AML-193 (cell line): ENCODE measurements at regions not wholly inside any gene's neighbourhood (a gene's known extent, or its start where the extent isn't known, plus 50 kb on each side); places are given as distances from the start of the nearest gene placed in this dataset.
"Not testable (repeated sequence)": the region's sequence is repeated elsewhere in the genome, so short reads cannot be mapped to it uniquely, and the experiment has no call there.

Experiments
- DNase-seq, 2 experiments: peaks; one replicate each; lab custom pipeline; 2025; lab: John Stamatoyannopoulos, UW

DNA sequence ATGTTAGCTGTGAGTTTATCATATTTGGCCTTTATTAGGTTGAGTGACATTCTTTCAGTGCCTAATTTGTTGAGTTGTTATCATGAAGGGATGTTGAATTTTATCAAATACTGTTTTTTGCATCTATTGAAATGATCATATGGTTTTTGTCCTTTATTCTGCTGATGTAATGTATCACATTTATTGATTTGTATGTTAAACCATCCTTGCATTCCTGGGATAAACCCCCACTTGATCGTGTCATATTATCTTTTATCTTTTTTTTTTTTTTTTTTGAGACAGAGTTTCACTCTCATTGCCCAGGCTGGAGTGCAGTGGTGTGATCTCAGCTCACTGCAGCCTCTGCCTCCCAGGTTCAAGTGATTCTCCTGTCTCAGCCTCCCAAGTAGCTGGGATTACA, 51.9 kb upstream of the MFGE8 start:
- DNase-seq, result not testable (repeated sequence)

DNA sequence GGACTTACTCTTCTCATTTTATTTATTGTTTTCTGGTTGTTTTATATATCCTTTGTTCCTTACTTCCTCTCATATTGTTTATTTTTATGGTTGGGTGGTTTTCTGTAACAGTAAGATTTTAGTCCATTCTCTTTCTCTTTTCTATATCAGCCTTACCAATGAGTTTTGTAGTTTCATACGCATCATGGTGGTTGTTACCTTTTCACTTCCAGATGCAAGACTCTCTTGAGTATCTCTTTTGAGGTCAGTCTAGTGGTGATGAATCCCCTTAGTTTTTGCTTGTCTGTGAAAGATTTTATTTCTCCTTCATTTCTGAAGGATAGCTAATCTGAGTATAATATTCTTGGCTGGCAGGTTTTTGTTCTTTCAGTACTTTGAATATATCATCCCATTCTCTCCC, 57.1 kb upstream of the MFGE8 start:
- DNase-seq, result no peak

DNA sequence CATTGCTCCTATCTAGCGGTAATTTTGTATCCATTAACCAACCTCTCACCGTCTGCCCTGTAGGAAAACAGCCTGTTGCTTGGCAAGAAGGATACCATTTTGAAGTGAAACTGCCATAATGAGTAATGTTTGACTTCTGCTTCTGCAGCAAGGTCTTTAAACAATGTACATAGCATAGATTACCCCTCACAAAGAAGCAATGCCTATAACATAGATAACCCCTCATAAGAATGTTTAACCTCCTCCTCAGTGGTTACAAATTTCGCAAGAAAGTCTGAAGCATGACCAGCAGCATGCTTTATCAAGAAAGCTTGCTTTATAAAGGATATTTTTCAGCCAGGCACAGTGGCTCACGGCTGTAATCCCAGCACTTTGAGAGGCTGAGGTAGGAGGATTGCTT, 61.2 kb upstream of the MFGE8 start:
- no peak for DNase-seq

DNA sequence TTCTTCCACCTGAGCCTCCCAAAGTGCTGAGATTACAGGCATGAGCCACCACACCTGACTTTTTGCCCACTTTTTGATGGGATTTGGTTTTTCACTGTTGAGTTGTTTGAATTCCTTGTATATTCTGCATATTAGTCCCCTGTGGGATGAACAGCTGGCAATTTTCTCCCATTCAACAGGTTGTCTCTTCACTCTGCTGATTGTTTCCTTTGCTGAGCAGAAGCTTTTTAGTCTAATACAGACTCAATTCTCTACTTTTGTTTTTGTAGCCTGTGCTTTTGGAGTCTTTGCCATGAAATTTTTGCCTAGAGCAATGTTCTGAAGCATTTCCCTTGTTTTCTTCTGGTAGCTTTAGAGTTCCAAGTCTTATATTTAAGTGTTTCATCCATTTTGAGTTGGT, 62.7 kb upstream of the MFGE8 start:
- no peak for DNase-seq

DNA sequence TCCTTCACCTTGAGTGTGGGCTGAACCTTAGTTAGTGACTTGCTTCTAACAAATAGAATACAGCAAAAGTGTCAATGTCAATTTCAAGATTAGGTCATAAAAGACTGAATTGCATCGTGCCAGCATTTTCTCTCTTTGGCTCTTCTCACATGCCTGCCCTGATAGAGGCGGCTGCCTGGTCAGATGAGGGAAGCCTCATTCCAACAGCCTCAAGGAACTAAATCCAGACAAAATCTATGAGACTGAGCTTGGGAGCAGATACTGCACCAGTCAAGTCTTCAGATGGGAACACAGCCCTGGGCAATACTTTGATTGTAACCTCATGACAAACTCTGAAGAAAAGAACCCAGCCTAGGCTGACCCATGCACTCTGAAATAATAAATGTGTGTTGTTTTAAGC, 63.5 kb upstream of the MFGE8 start:
- DNase-seq, result no peak

DNA sequence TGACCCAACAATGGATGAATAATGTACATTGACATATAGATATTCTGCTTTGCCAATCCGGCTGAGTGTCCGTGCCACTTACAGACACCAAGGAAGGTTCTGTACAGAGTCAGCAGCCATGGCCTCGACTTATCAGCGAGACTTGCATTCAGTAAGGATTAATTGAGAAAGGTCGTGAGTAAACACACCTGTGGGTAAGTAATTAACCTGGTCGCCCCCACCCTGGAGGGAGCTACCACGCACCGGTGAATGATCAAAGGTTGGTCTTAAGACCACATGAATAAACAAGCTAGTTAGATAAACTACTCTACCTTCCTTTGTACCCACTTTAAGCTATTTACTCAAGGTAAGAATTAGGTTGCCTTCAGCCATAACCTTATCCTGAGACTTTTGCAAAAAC, 66.5 kb upstream of the MFGE8 start:
- no peak for DNase-seq

DNA sequence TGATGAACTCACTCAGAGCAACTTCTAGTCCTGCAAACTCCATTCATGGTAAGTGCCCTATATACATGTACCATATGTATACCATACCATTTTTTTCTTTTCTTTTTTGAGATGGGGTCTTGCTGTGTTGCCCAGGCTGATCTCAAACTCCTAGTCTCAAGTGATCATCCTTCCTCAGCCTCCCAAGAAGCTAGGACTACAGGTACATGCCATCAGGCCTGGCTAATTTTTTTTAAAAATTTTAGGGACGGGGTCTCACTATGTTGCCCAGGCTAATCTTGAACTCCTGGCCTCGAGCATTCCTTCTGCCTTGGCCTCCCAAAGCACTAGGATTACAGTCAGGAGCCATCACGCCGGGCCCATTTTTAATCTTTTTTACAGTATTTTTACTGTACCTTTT, 67.3 kb upstream of the MFGE8 start:
- no peak for DNase-seq

DNA sequence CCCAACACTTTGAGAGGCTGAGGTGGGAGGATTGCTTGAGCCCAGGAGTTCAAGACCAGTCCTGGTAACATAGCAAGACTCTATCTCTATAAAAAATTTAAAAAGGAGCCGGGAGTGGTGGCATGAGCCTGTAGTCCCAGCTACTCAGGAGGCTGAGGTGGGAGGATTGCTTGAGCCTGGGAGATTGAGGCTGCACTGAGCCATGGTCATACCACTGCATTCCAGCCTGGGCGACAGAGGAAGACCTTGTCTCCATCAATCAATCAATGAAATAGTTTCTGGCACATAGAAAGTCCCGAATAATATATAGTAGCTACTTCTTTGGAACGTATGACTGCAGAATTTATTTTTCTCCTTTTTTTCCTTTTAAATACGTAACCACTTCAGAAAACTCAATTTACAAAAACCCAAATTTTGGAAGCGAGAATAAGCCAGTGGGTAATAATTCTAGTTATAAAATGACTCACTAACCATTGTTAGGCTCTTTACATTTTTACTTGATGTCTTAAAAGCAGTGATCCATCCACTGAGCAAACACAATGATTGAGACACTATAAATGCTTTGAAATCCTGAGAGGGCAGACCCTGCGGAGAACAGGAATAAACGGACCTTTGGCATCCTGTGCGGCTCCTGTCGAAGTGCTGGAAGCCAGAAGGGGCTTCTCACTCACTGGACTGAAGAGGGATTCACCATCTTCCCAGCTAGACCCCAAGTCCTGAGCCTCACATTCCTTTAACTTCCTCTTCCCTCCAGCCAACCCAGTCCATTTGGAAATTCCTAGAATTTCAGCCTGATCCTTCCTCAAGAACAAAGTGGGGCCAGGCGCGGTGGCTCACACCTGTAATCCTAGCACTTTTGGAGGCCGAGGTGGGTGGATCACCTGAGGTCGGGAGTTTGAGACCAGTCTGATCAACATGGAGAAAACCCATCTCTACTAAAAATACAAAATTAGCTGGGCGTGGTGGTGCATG, 68.4 kb upstream of the MFGE8 start:
- DNase-seq, result no peak

DNA sequence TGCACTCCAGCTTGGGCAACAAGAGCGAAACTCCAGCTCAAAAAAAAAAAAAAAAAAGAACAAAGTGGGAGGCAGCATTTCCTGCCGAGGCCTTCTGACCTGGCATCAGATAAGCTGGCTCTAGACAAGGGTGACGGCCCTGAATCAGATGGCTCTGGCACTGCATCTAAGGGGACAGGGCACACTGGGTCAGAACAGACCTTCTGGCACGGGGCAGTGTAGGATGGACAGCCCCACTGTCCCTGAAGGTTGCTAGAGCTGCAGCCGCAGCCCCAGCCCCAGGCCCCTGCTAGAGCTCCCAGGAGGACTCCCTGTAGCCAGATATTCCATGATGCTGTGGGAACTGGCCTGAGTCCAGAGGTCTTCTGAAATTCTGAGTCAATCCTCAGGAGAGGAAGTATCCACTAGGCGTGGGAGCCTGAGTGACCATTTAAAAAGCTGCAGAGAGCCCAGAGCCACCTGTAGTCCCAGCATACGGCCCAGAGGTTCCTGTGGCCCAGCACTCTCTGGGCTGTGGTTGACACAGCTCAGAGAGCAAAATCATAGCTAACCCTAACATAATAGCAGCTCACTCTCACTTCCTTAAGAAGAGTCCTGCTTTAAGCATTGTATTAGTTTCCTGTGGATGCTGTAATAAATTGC, 69.2 kb upstream of the MFGE8 start:
- no peak for DNase-seq

DNA sequence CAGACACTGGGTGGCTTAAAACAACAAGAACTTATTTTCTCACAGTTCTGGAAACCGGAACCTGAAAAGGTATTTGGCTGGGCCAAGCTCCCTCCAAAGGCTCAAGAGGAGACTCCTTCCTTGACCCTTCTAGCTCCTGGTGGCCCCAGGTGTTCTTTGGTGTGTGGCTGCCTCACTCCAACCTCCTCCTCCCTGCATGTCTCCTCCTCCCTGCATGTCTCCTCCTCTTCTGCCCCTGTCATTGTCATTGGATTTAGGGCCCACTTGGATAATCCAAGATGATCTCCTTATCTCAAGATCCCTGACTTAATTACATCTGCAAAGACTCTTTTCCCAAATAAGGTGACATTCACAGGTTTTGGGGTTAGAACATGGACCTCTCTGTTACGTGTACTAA, 69.8 kb upstream of the MFGE8 start:
- no peak for DNase-seq

DNA sequence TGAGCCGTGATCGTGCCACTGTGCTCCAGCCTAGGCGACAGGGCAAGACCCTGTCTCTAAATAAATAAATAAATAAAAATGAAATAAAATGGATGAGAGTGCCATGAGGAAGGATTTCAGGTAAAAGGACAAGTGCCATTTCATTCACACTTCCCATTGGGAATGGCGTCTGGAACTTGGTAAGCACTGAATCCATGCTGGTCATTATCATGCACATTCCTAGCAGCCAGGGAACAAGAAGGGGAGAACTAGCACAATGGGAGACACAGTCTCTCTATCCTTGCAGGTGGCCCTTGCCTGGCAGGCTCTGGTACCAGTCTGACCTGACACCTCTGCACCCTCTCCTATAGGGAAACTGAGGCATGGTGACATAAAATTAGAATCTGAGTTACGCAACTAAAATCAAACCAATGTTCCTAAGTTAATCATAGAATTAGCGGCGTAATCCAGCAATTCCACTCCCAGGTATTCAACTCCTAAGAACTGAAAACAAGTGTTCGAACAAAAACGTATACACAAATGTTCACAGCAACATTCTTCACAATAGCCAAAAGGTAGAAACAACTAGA, 70.8 kb upstream of the MFGE8 start:
- DNase-seq, result no peak

DNA sequence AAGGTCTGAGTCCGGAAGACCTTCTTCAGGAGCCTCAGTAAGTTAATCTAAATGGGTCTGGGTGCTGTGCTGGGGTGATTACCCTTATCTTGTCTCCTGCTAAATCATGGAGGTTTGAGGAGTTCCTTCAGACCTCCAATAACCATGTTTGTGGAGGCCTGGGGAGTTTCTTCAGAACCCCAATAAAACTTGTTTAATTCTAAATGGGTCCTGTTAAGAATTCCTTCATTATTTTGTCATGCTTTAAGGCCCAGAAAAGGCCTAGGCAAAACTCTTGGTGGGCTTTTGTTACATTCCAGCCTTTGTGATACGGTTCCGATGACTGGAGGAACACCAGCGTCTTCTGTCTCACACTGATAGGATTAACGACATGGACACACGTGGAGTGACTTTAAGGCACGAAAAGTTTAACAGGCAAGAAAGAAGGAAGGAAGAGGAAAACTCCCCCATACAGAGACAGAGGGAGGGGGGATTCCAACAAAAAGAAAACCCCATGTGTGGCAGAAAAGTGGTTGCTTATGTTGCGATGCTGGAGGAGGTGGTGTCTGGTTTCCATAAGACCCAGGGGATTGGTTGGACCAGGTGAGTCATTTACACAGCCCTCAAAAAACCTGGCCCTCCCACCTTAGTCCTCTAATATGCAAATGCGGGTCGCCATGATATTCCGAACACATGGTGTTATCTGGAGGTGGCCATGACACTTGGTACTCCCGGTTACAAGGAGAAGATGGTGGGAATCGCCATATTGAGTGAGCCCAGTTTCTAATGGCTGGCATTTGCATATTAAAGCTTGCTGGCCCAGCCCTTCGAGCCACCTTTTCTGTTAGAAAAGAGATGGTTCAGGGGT, 72.6 kb upstream of the MFGE8 start:
- no peak for DNase-seq

DNA sequence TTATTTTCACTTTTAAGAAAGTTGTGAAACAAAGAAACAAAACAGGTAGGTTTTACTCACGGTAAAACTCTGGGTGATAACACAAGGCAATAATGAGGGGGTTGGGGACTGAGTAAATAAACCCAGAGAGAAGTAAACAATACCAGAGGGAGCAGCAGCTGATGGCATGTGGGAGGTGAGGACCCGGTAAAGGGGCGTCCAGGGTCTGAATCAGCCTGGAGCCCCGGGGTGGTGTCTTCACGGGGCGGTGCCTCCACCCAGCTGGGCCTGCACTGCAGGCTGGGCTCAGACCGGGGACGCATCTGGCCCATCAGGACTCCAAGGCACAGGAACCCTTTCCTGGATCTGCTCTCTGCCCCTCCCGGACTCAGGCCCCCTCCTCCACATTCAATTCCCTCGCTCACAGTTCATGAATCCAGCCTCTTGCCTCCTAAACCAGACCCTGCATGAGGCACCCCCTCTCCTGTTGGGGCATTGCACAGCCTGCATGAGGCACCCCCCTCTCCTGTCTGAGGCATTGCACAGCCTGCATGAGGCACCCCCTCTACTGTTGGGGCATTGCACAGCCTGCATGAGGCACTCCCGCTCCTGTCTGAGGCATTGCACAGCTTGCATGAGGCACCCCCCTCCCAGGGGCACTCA, 73.9 kb upstream of the MFGE8 start:
- DNase-seq, result no peak

DNA sequence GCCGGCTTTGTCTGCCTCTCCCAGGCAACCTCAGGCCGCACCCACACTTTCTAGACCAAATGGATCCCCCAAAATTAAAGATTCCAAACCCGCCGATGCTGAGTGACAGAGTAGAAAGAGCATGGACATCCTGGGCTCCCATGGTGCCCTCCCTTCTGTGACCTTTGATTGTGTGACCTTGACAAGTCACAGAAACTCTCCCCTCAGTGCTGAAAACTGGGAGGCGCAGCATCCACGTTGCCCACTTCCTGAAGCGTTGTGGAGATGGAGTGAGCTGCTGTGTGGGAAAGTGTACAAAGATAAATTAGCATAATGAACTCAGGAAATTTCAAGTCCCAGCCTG, 74.4 kb upstream of the MFGE8 start:
- no peak for DNase-seq

DNA sequence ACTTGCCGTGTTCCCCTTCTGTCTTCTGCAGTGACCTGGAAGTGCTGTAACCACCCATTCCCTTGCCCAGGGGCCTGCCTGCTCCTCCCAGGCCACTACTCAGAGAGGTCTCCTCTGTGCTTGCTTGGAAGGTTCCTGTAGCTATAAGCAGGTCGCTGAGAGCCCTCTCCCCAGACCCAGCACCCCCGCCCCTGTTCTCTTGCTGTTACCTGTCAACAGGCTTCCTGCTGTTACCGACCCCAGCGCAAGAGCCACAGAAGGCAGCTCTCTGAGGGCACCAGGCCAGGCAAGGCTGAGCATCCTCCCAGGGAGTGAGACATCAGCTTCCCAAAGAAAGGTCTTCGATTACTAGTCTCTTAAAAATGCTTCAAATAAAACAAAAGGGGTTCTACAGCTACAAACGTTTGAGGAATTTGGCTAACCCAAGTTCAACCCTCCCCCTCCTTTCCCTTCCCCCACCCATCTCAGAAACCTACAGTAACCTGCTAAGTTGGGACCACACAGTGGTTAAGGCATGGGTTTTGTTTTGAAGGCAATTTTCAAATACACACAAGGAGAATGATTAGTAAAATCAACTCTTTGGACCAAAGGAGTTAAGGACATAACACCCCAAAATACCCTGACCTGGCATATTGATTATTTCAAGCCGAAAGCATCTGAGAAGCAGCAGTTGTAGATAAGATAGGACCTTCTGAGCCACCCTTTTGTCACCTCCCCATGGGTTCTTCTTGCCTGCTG, 74.9 kb upstream of the MFGE8 start:
- no peak for DNase-seq

DNA sequence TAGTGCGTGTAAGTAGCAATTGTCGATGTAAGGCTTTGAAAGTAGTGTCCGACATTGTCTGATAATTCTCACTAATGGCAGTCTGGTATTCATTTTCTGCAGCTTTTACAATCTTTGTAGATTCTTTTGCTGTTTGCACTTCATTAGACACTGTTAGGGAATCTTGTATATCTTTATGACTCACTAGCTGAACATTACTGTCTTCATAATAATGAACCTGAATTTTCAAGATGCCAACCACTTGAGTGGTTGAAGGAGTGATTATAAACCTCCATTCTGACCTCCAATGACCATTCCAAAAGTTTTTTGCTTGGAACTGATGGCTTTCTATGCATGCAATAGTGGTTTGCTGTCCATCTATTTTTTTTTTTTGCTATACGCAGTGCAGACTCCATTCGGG, 76.4 kb upstream of the MFGE8 start:
- DNase-seq, result no peak

DNA sequence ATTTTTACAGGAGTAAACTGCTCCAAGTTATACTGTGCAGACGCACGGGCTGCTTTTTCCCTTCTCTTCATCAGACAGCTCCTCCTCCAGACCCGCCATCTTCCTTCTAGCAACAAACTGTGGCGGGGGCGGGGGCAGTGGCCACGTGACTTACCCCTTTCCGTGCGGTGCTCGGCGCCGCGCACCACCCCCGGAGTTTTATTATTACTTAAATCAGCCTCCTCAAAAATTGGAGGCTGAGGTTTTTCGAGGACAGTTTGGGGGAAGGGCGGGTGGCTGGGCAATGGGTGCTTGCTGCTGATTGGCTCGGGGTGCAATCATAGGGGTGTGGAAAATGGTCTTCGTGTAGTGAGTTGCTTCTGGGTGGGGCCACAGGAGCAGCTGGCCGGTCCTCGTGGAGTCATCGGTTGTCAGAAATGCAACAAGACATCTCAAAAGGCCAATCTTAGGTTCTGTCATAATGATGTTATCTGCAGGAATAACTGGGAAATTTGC, 77.1 kb upstream of the MFGE8 start:
- DNase-seq, result no peak

DNA sequence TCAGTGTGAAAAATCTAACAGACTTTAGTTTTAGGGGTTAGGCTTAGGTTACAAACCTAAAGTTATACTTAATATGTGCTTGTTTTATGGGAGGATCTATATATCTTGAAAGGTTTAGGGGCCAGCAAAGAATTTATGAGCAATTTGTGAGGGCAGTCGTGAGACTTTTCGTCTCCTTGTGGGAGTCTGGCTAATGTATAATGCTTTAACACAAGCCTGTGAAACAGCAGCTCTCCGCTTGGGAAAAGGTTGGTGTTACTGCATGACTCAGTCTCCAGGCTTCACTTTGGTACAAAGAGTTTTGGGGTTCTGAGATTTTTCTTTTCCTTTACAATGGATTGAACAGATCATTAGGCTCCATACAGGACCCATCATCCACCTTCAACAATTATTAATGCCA, 79.0 kb upstream of the MFGE8 start:
- no peak for DNase-seq

DNA sequence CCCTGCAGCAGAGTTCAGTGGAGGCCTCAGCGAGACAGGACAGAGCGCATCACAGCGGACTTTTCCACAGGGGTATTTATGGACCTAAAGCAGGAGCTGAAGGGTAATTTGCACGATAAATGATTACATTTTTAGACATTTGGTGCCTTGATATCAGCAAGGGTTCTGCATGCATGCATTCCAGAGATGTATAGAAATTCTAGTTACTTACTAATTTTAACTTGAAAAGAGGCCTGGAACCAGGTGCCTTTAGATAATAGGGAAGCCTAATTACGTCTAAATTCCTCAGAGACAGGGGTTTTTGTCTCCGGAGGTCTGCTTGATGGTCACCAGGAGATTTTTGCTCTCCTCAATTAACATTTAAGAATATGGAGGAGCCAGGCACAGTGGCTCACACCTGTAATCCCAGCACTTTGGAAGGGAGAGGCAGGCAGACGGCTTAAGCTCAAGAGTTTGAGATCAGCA, 79.8 kb upstream of the MFGE8 start:
- no peak for DNase-seq

DNA sequence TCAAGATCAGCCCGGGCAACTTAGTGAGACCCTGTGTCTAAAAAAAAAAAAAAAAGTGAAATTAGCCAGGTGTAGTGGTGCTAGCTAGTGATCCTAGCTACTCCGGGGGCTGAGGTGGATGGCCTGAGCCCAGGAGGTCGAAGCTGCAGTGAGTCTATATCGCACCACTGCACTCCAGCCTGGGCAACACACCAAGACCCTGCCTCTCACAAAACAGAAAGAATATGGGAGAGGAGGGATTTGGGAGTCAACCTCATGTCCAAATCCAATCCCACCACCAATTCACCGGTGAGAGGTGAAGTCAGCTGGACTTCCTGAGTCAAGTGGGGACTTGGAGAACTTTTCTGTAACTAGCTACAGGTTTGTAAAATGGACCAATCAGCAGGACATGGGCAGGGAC, 80.5 kb upstream of the MFGE8 start:
- DNase-seq, result no peak

DNA sequence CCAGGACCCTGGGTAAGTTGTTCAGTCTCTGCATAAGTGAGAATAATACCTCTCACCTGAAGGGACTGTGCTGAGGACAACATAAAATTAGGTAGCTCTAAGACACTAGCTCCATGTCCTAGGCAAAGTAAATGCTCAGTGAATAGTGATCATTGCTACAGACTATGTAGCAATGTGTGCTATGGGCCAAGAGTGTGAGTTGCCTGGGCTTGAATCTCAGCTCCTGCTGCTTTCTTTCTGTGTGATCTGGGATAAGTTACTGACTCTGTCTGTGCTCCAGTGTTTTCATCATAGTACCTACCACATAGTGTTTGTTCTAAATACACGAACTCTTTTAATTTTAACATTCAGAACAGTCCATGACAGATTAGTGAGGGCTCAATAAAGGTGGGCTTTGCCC, 81.1 kb upstream of the MFGE8 start:
- DNase-seq, result no peak
